ENCODE measurements at regions not wholly inside any gene's neighbourhood (a gene's known extent, or its start where the extent isn't known, plus 50 kb on each side); places are given as distances from the start of the nearest gene placed in this dataset.

GRCh38 chr2:211157211-211157610, 600.8 kb downstream of the CPS1 start:
- TF ChIP-seq CTCF (IDR thresholded peaks at IDR 0.05; ENCODE audit: borderline replicate concordance, extremely low read depth, low read length, poor library complexity, severe bottlenecking), result no peak
- TF ChIP-seq EZH2 (IDR thresholded peaks at IDR 0.05; ENCODE audit: borderline replicate concordance, low read depth, low read length, severe bottlenecking), result no peak

All from DND-41 (cell line).